SW 1271 (cell line): ENCODE measurements at regions not wholly inside any gene's neighbourhood (a gene's known extent, or its start where the extent isn't known, plus 50 kb on each side); places are given as distances from the start of the nearest gene placed in this dataset.
"Not testable (repeated sequence)": the region's sequence is repeated elsewhere in the genome, so short reads cannot be mapped to it uniquely, and the experiment has no call there.

Experiments used
- DNase-seq, 2 experiments: peaks; one replicate each; lab custom pipeline; 2025; lab: John Stamatoyannopoulos, UW

DNA sequence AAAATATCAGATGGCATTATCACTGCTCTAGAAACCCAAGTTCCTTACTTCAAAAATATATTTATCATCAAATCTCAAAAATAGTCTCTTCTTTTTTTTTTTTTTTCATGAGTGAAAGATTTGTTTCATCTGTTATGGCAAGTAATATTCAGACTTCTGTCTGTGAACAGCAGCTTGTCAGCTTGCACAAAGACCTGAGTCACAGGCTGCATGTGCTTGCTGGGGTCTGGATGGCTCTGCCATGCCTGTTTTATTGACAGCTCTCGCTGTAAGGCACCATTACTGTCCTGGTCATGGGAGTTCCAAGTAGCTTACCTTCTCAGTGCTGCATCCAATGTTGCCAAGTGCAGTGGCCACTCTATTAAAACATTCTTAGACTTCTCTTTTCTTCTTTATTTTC, 456.4 kb downstream of the GADD45G start:
- DNase-seq: no peak

DNA sequence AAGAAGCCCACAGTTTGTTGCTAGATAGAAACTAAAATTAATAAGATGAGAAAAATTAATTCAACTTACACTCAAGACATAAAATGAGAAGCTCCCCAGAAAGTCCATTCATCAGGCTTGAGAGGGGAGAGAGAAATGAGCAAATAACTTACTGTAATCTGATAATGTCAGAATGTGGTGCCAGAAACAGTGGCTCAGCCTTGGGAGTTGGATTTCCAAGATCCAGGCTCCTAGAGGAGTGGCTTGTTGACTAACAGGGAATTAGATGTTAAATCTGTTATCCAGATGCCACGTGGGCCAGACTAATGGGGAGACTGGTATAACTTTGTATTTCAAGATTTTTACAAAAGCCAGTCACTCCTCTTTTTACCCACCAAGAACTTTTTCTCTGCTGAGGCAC, 458.2 kb downstream of the GADD45G start:
- no peak for DNase-seq

DNA sequence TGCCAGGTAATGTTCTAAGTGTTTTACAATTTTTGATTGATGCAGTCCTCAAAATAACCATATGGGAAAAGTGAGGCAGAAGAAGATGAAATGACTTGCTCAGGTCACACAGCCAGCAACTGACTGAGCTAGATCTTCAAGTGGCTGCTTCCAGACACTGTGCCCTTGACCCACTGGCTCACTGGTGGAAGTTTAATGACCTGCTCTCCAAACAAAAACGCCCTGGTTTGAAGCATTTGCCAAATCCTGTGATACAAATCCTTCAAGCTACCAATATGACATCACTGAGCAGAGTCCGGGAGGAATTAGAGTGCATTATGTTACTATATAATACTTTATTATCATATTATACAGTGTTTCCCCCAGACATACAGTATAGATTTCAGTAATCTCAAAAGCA, 459.4 kb downstream of the GADD45G start:
- DNase-seq: no peak

DNA sequence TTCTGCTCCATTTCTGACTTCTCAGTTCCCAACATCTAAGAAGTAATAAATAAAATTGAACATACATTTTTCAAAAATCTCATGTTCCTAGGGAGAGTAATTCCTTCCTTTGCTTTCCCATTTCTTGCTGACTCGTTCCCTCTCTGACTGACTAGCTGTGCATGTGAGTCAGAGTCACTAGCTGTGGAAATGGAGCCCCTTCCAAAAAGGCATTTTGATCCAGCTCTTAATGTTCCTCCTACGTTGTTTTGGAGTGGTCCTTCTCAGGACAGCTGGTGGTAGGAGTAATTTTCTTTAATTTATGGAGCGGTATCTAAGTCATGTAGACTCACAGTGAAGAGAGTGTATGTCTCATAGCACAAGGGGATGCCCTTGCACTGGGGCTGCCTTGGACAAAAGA, 460.2 kb downstream of the GADD45G start:
- no peak for DNase-seq

DNA sequence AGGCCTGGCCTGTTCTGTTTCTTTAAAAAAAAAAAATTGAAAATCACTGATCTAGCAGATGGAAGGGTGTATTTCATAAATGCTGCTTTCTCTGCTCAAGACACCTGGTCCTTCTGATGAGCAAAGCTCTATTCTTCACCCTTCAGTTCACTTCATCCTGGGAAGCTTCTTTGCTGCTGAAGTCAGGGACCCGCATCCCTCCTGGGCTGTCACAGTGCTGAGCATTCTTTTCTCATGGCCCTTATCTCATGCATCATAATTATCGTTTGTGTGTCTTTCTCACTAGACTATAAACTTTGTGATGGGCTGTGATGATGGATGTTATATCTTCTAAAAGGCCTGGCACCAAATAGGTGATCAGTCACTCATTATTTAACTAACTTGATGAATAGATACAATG, 461.0 kb downstream of the GADD45G start:
- no peak for DNase-seq

DNA sequence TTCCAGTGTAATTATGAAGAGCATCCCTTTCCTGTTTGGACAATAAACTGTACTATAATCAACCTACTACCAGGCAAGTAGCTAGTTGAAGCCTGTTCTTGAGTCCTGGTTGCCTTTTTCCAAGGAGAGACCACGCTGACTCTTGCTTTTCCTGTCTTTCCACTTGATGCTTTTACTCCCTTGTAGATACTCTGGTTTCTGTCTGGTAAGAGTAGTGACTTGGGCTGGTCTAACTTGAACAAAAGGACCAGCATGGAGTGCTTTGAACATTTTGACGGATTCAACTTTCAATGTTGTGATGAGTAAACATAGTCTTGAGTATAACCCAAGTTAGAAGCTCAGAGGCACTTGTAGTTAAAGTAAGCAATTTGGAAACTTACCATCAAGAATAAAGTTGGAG, 464.3 kb downstream of the GADD45G start:
- DNase-seq: no peak

DNA sequence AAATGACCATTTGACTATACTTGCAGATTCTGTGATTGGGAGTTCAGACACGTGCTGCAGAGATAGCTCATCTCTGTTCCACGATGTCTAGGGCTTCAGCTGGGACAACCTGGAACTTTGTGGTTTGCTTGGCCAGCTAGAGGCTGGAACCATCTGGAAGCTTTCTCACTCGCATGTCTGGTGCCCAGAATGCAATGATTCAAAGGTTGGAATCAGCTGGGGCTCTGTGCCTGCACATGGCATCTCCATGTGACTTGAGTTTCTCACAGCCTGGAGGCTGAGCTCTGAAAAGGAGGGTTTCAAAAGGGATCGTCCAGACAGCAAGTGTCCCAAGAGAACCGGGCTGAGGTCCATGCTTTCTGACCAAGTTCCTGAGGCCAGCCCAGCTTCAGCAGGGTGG, 465.2 kb downstream of the GADD45G start:
- DNase-seq: no peak

DNA sequence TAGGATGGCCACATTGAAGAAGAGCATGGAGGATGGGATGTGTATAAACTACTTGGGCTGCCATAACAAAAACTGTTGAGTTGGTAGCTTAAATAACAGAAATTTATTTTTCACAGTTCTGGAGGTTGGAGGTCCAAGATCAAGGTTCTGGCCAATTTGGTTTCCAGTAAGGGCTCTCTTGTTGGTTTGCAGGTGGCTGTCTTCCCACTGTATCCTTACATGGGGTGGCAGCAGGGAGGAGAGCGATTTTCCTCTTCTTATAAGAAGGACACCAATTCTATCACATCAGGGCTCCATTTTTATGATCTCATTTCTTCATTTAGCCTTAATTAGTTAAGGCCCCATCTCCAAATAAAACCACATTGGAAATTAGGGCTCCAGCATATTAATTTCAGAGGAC, 465.7 kb downstream of the GADD45G start:
- no peak for DNase-seq

DNA sequence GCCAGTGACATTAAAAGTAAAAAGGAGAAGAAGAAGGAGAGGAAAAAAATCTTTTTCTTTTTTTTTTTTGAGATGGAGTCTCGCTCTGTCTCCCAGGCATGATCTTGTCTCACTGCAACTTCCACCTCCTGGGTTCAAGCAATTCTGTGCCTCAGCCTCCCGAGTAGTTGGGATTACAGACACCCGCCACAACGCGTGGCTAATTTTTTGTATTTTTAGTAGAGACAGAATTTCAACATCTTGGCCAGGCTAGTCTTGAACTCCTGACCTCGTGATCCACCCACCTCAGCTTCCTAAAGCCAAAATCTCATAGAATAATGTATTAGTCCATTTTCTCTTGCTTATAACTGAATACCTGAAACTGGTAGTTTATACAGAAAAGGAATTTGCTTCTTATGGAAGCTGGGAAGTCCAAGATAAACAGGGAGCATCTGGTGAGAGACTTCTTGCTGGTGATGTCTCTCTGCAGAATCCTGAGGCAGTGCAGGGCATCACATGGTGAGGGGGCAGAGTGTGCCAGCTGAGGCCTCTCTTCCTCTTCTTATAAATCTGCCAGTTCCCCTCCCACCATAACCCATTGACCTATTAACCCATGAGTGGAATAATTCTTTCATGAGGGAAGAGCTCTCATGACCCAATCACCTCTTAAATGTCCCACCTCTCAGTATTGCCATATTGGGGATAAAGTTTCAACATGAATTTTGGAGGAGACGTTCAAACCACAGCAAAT, 466.3 kb downstream of the GADD45G start:
- DNase-seq: no peak

DNA sequence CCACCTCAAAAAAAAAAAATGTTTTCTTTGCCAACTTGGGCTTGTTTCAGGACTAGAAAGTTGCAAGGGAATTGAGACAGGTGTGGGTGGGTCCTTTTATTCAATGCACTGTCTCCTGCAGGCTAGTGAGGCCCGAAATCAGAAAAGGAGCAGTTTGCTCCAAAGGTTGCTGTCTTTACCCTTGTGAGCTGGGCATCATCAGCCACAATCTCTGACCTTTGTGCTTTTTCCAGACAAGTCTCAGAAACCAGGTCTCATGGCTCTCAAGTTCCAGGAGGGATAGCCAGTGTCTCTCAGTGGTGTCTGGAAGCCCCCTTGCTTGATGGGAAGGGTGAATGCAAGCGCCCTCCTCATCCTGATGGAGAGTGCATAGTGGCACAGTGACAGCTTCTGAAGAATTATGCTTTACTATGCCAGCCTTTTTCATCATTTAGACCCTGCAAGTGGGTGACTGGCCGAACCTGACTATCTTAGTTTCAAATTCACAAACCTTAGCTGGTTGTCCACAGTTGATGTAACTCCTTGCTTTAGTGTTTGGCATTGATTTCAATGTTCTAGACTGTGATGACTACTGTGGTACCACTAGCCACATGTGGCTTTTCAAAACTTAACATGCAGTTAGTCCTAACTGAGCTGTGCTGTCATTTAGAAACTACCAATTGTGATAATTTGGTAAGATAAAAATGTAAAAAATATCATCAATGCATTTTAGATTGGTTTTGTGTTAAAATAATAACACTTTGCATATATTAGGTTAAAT, 468.6 kb downstream of the GADD45G start:
- DNase-seq: no peak

DNA sequence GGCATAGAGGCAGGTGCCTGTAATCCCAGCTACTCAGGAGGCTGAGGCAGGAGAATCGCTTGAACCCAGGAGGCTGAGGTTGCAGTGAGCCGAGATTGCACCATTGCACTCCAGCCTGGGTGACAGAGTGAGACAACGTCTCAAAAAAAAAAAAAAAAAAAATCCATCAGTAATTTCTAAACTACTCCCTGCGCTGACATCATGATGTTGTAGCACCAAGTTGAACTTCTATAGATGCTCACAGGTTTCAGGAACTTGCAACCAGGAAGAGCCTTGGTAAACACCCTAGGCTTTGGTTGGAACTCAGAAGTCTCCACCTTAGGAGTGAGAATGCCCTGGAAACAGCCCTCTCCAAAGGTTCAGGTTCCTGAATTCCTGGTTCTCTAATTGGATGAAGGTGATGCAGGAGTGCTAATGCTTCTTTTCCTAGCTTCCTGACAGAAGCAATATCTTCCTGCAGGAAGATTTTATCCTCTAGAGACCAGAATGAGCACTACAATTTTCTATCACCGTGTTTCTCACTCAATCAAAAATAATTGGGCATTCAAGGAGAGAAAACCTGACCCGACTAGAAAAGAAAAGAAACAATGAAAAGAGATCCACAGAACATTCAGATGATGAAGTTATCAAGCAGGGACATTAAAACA, 469.6 kb downstream of the GADD45G start:
- no peak for DNase-seq

DNA sequence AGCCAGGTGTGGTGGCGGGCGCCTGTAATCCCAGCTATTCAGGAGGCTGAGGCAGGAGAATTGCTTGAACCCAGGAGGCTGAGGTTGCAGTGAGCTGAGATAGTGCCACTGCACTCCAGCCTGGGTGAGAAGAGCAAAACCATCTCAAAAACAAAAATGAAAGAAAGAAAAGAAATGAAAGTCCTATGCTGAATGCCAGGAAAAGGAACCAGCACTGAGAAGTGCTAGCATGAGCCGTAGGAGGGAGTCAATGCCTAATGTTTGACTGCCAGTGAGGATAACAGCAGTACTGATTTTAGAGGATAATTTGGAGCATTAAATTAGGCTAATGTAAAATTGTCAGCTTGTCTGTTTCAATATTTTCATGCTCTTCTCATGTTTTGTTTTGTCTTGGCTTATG, 472.8 kb downstream of the GADD45G start:
- DNase-seq: not testable (repeated sequence)

DNA sequence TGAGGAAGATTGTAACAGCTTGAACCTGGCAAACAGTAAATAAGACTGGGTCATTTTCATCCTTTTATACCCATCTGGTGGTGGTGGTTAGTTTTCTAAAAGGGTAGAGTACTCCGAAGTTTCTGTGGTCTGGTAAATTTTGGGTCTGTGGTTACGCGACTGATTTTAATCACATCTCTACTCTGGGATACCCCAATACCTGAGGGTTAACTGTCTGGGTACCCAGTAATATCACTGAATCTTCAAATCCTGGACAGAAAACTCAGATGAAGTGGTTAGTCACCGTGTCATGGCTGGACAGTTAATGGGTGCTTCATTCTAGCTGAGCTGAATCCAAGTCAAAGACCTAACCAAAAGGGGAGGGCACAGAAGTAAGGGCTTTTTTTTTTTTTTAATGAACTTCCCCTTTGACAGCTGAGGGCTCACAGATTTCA, 474.2 kb downstream of the GADD45G start:
- no peak for DNase-seq

DNA sequence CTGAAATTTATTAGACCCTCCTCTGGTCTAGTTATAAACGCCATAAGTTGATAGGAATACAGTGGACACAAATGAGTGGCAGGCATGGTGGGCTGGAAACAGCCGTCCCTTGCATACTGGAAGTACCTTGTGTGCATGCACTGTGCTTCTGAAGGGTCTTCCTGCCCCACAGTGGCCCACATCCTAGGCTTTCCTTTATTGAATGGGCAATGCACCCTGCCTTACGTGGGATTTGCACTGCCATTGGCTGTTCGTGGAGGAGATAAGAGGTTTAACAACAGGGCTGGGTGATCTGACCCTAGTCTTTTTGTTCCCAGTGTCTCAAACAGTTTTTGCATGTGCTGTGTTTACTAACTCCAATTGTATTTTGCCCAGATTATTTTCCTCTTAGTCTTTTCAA, 480.8 kb downstream of the GADD45G start:
- DNase-seq: no peak

DNA sequence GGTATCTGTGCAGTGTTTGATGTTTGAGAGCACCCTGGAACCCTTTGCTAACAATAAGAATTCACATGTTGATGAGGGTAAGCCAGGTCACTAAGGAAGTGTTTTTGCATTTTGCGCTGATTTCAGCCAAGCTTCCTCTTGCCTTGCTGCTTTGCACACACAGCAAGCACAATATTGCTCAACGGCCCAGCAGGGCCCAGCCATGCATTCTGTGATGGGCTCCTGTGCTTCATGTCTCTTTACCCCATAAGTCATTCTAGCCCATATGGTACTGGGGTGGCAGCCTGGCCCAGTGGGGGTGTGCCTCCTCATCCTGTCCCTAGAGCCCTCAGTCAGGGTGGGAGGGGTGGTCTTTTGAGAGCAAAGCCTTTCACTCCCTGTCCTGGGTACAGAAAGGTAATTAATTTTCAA, 481.3 kb downstream of the GADD45G start:
- no peak for DNase-seq

DNA sequence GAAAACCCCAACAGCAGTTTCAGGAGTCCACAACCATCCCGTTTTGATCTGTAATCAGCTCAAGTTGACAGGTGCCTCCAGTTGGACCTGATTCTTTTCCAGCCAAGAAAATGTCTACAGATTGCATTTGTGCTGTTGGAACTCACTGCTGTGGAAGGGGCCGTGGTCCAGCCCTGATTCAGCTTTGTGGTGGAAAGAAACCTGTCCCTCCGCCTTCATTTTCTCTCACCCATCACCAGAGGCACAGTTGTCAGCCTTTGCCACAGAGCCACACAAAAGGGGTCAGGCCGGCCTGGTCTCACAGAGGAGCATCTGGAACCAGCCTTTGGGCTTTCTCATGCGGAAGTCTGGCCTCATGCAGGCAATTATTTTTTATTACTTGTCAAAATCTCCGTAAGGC, 483.6 kb downstream of the GADD45G start:
- no peak for DNase-seq

DNA sequence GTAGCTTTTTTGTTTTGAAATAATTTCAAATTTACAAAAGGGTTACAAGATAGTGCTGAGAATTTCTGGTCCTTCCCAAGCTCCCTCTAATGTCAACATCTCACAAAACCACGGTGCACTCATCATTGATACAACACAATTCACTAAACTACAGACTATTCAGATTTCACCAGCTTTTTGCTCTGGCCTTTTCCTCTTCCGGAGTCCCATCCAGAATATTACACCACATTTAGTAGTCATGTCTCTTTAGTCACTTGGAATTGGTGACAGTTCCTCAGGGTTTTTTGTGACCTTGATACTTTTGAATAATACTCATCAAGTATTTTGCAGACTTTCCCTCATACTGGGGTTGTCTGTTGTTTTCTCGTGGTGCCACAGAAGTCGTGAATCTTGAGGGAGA, 484.0 kb downstream of the GADD45G start:
- no peak for DNase-seq

DNA sequence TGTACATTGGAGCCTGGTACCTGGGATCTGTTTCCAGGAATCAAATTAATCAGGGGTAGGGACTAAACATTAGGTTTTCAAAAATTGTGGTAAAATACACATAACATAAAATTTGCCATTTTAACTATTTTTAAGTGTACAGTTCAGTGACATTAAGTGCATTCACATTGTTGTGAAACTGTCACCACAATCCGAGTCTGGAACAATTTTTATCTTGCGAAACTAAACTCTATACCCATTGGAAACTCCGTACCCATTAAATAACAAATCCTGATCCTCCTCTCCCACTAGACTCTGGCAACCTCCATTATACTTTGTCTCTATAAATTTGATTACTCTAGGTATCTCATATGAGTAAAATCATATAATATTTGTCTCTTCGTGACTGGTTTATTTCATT, 486.2 kb downstream of the GADD45G start:
- DNase-seq: no peak

DNA sequence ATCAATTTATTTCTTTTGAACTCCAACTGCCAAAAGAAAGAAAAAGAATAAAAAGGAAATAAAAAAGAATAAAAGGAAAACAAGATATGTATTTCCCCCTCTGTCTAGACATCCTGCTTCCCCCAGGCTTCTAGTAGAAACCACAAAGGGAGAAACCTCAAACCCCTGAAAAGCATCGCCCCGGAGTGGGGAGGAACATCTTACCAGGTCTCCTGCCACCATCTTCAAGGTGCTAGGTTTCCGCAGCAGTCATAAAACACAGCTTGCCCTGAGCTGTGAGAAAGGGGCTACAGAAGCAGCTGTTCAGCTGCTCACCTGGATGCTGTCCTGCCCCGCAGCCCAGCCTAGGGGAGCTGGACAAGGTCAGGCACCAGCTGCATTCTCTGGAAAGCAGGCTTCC, 487.7 kb downstream of the GADD45G start:
- DNase-seq: no peak

DNA sequence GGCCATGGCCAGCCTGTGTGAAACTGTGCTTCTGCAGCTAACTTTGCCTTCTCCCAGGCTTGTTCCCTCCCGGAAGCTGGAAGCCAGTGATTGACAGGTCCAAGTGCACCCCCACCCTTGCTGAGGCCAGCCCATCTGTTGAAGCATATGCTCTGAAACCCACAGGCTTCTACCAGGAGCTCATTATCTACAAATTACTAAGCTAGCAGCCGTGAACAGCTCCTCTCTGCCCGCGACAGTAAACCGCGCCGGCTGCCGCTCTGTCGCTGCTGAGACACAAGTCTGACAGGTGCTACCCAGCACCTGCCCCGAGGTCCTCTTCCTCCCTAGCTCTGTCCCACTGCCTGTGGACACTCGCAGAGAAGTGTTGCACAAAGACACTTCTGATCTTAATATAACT, 490.9 kb downstream of the GADD45G start:
- no peak for DNase-seq

DNA sequence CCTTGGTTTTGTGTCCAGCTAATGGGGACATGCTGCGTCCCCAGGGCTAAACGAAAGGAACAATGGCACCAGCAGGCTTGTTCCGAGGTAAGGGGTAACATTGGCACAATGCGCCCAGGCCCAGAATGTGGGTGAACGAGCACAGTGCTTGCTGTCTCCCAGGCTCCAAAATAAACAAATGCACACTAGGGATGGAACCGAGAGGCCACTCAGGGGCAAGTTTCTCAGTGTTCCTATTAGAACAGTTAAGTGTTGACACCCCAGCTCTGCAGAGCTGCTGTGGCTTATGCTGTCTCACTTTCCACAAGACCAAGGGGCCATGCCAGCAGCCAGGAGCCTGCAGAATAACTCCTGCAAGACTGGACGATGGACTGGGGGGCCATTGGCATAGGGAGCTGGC, 492.4 kb downstream of the GADD45G start:
- DNase-seq: no peak

DNA sequence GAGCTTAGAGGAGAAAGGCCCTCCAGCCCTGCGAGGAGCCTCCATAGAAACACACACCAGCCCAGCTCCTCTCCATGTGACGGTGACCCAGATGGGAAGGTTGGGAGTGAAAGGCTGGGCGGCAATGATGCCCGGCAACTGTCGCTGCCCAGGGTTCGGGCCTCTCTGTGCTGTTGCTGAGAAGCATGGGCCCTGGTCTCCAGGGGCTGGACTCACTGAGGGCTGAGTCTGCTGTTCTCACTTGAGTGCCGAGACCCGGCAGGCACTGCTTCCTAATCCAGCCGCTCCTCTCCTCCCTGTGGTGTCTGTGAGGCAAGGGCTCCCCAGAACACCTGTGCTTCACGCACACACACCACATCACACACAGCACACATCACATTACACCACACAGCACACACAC, 493.6 kb downstream of the GADD45G start:
- DNase-seq: no peak

DNA sequence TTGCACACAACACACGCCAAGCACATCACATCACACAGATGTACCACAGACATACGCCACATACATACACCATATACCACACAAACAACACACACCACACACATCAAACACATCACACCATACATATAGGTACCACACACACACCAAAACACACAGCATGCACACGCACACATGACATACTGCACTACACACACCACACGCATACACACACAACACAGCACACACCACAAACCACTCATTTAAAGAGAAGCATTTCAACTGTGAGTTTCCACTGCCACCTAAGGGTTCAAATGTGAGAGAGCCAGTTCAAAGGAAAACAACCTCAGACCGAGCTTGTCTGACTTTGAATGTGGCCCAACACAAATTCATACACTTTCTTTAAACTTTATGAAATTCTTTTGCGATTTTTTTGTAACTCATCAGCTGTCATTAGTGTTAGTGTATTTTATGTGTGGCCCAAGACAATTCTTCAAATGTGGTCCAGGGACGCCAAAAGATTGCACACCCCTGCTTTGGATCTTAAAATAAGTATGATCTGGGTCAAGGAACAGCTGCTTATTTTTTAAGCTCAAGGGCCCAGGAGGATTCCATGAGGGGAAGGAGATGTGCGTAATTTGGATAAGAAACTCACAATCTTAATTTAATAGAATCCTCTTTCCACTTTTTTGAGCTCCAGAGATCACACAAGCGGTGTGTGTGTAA, 494.6 kb downstream of the GADD45G start:
- DNase-seq: no peak
